Stimulated activated CD8-positive, alpha-beta memory T cell treated with anti-CD3 and anti-CD28 coated beads, Interleukin-7, amount 100 ng/mL, for 4 hours (primary cell): ENCODE measurements at regions not wholly inside any gene's neighbourhood (a gene's known extent, or its start where the extent isn't known, plus 50 kb on each side); places are given as distances from the start of the nearest gene placed in this dataset.

Experiments
- DNase-seq, 2 donors: peaks; one replicate each; pipeline ENCODE4 v3.0.0-alpha.2; 2020; ENCODE audit warnings: low read depth in 2 of 2

GRCh38 chr5:105836268-105836667, 1834.5 kb downstream of the EFNA5 start:
- no peak for DNase-seq

GRCh38 chr5:105828821-105829220, 1841.9 kb downstream of the EFNA5 start:
- no peak for DNase-seq

GRCh38 chr5:105821800-105822199, 1848.9 kb downstream of the EFNA5 start:
- DNase-seq = no peak

DNA sequence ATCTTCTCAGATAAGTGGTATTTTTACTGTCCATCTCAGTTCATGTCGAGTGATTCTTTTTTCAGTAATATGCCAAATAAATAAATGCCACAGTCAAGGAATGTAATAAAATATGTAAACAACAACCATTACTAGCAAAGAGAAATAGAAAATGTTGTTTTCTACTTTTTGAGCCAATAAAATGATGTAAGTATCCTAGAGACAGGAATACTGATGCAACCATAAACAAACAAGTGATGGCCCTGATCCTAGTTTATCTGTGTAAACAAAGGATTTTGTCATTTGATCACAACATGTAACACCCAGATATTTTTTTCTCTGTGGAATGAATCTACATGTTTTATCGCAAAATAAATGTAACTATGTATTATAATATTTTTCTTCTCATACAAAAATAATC, 1852.8 kb downstream of the EFNA5 start:
- no peak for DNase-seq

DNA sequence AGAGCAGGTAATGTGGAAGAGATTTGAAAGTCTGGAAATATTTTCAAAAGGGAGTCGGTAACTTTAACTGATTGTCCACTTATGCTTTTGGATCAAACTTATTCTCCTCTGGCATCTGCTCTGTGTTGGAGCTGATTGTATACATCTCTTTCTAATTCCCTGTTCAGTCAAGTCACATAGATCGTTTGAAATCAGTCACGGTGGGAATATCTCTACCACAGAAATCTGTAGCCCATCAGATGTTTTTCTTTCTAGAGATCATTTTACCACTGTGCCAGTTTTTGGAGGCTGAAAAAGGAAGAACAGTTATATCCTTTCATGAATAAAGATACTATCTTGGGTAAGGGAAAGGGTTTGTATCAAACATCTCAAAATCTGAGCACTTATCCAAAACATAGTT, 1853.3 kb downstream of the EFNA5 start:
- no peak for DNase-seq

DNA sequence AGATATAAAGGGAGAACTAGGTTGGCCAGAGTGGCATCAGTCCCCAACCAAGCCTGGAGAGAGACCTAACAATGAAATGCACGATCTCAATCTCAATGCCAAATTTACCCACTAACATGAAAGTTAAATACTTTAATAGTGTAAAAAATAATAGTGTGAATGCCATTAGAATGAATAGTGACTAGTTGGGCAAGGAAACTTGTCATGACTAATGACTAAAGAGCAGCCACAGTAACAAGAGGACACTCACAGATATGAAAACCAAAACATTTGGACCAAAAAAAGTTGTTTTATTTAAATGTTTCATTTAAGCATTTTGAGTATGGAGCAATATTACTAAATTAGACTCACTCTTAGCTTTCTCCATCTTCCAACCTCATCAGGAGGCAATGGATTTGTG, 1853.8 kb downstream of the EFNA5 start:
- DNase-seq = no peak

DNA sequence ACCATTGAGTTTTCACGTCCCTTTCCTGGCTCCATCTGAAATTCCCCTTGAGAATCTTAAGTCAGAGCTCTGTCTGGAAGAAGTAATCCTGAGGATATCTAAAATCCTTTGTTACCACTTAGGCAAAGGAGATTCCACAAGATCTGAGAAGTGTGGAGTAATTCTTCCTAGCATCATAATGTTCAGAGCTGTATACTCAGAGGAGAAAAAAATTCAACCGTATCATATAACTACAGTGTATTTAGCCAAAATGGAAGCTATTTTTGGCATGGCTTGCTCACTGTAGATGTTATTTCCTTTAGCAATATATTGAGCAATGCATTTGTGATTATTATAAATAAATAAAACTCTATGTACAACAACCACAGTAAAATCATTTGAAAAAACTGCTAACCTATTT, 1858.4 kb downstream of the EFNA5 start:
- DNase-seq = no peak

DNA sequence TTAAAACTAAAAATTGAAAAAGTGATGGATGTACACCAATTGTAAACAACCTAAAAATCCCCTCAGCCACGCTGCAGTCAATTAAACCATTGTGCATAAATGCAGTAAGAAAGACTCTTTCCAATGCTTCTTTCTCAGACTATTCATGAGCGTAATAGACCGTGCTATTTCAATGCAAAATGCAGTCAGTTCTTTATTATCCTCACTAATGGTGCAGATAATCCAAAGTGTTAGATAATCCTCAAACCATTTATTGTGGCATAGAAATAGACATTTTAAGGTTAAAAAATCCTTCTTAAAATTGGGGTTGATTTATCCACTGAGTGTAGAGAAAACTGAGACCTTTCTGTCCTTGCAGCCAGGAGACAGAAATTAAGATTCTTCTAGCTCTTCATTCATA, 1862.8 kb downstream of the EFNA5 start:
- DNase-seq = no peak

DNA sequence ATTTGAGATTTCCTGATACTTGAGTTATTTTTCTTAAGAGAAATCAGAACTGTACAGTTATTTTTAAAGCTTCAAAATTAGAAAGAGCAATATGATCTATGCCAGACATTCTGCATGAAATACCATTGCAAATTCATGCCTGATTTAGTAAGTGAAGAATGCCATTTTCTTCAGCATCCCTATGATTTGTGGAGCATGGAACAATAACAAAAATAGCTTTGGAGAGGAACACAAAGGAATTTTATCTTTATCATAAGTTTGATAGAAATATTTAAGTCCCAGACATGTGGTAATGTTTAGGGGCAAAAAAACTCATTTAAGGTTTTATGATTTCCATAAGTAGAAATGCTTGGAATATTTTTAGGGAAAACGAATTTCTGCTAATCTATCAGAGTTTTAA, 1863.4 kb downstream of the EFNA5 start:
- no peak for DNase-seq

DNA sequence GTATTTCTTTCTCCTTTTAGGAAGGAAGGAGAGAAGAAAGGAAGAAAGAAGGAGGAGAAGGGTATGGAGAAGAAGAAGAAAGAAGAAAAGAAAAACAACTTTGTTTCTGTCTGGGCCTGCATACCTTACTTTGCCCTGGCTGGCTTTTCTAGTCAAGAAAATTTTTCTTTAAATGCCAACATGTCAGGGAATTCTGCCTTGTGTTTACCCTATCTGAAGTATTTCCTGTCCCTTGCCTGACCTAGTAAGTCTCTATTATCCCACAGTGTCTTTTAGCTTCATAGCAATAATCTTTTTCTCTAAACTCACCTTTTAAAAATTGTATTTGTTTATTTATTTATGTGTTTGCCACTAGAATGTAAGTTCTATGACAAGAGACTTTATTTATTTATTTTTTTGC, 1864.1 kb downstream of the EFNA5 start:
- no peak for DNase-seq

GRCh38 chr5:105803431-105803830, 1867.3 kb downstream of the EFNA5 start:
- no peak for DNase-seq

DNA sequence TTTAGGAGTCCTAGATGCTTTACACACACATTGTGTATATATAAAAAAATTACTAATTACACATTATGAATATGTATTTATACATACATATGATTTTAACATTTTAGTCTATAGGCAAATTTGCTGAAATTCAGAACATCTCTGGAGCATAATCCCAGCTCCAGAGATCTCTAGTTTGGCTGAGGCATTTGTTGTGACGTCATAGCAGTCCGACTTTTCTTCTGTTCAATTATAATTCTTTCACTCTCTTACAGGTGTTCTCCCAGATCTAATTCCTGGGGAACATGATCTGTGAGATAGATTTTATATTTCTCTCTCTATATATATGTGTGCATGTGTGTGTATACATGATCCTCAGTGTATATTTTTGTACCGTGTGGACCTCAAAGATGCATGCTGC, 1876.2 kb downstream of the EFNA5 start:
- DNase-seq = no peak

GRCh38 chr5:105789246-105789645, 1881.5 kb downstream of the EFNA5 start:
- no peak for DNase-seq

- DNase-seq = no peak
Observed at GRCh38 chr5:105783811-105784210, 1886.9 kb downstream of the EFNA5 start.

DNA sequence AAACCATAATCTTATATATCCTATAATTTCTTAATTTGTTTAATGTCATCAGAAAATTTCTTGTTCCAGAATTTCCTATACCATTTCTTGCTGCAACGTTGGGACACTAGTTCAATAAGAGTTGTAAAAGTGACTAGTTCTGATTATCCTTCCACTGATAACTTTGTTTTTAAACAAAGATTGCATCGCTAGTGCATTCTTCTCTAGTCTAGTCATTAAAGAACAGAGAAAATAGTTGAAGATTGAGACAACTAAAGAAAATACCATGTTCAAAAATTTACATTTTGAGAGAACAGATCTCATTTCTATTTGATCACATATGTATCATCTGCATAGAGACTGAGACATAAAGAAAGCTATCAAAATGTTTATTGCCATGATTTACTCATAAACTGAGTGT, 1888.2 kb downstream of the EFNA5 start:
- DNase-seq = no peak

DNA sequence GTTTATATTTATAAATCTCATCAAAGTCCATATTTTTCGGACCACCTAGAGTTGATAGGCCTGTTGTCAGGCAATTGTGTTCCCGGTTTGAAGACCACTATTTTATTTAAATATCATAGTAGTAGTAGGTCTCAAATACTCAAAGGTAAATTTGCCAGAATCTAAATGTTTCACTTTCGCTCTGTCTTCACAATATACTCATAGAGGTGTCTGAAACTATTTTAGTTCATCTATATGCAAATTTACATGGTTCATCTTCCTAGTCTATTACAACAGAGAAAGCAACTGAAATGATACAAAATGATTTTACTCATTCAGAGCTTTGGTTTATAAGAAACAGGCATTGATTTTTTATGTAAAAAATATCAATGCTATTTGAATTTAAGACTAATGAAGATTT, 1897.5 kb downstream of the EFNA5 start:
- DNase-seq = no peak

DNA sequence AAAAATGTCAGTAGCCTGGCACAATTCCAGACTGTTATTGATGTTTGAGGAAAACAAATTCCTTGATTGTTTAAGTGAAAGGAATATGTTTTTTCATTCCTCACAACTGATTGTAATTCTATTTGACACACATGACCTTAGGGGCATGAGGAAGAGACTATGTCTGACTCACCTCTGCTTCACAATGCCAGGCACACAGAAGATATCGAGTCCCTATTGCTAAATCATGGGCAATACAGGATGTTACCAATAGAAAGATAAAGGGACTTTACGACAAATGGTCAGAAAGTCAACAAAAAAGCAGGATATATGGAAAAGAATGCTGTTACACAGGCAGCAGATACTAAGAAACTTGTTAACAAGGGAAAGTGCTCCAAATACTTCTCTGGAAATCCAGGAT, 1903.5 kb downstream of the EFNA5 start:
- DNase-seq = no peak

GRCh38 chr5:105762728-105763127, 1908.0 kb downstream of the EFNA5 start:
- no peak for DNase-seq

DNA sequence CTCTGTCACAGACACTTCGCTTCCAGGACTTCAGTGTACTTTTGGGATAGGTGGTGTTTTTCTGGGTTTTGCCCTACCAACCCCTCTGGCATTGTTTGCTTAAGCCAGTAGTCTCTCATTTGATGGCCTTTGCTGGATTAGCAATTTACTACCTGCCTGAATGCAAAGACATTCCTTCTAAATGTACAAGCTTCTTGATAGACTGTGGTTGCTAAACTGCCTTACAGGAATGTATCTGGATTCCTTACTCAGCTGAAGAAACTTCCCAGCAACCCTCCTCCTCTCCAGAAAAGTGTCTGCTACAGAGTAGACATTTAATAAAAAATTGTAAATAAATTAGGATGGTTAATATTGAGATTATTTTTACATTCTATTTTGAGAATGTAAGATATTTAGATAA, 1916.7 kb downstream of the EFNA5 start:
- DNase-seq = no peak

GRCh38 chr5:105752801-105753200, 1917.9 kb downstream of the EFNA5 start:
- no peak for DNase-seq

DNA sequence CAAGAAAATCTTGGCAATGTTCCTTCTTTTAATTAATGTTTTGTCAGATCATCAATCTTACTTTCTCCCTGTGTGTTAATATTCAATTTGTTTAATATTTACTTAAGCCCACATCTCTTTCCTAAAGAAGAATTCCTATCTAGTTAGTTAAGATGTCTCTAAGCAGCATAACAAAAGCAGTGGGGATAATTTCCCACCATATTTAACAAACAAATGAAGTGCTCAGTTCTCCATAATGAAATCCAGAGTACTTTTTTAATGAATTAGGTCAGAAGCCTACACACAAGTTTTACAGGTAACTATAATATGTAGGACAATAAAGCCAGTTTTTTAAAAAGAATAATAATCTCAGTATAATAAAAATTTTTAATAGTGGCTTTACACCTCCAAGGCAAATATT, 1918.8 kb downstream of the EFNA5 start:
- DNase-seq = no peak

DNA sequence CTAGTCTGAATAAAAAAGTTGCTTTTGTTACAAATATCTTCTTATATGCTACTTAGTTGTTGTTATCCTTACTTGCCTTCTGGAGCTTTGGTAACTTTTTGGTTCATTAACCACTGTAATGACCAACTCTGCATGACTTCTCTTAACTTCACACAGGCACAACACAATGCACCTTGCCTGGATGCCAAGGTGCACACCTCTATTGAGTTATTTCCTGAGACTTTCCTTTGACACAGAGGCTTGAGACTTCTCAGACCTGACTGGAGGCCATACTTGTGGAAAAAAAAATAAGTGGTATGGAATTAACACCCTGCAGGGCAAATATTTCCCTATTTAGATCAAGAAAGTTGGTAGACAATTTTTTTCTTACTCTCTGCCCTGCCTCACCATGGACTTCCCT, 1925.6 kb downstream of the EFNA5 start:
- DNase-seq = no peak

DNA sequence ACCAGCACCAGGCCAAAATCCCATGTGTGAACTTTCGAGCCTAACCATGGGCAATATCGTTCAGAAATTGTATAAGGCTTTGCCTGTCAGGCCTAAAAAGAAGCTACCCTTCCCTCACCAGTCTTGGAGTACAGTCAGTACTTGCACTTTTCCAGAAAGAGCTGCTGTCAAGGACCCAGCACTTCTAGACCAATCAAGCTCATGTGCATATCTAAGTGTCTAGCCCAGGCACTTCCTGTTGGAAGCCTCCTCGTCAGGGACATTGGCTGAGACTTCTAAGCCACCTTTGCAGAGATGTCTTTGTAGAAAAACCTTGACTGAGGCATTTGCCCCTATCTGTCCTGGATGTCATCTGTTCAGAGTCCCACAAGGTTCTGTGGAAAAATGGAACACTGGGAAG, 1930.5 kb downstream of the EFNA5 start:
- DNase-seq = no peak

DNA sequence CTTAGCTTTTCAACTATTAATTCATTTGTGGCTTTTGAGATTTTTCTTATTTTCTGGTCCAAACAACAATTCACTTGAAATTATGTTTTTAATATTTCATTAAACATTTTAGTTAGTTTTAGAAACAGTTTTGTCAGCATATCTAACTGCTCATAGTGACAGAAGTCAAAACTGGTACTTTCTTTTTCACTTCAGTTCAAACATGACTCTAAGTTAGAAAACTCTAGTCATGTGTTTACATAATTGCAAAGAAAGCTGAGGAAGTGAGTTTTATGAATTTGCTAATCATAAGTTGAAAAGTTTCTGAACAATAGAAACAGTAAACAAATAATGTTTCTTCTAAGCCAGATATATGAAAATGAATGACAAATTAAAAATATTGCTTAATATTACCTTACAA, 1931.0 kb downstream of the EFNA5 start:
- DNase-seq = no peak

- DNase-seq = no peak
Observed at GRCh38 chr5:105735704-105736103, 1935.0 kb downstream of the EFNA5 start.
